ENCODE measurements at regions not wholly inside any gene's neighbourhood (a gene's known extent, or its start where the extent isn't known, plus 50 kb on each side); places are given as distances from the start of the nearest gene placed in this dataset.

DNA sequence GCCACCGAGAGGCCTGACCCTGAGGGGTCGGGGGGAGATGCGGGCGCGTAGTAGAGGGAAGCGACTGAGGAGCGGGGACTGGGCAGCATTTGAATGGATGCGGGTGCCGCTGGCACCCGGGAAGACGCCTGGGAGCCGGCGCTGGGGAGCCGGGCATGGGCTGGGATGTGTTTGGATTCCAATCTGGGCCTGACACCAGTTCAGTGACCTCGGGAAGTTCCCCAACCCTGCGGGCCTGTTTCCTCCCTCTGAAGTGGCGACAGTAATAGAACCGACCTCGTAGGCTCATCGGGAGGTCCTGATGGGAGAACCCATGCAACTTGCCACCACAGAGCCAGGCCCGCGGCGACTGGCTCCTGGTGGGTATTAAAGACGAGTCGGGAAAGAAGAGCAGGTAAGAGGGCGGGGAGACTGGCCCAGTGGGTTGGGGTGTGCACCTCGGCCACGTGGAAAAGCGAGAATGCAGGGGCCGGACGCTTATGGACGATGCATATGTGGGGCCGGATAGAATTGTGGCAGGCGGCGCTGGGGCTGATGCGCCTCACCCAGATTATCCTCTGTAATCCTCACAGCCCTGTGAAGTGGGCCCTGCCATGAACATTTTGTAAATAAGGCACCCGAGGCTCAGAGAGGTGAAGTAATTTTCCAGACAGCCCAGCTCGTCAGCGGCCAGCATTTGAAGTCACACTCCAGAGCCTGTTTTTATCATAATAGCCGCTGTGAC is 105.8 kb downstream of the SLC16A1 start:
- TF ChIP-seq SIN3A (IDR thresholded peaks at IDR 0.05; ENCODE audit: borderline replicate concordance, insufficient read depth, low read length) (no peak), POLR2AphosphoS5 (IDR thresholded peaks at IDR 0.05; ENCODE audit: low read depth, low read length) (no peak), TAF1 (IDR thresholded peaks at IDR 0.05; ENCODE audit: borderline replicate concordance, insufficient read depth, low read length) (no peak)
